GM12875 (cell line): ENCODE measurements at regions not wholly inside any gene's neighbourhood (a gene's known extent, or its start where the extent isn't known, plus 50 kb on each side); places are given as distances from the start of the nearest gene placed in this dataset.
"Not testable (repeated sequence)": the region's sequence is repeated elsewhere in the genome, so short reads cannot be mapped to it uniquely, and the experiment has no call there.

Experiments used
- H3K4me3 ChIP-seq: one replicate; pipeline ENCODE4 v1.5.1; 2011; ENCODE audit warnings: low read depth, low read length, control low read depth
- CTCF ChIP-seq: IDR thresholded peaks from 2 replicates; pipeline ENCODE4 v1.5.1; 2011; ENCODE audit warnings: low read depth, mild to moderate bottlenecking, control low read depth, inconsistent platforms, low read length, moderate library complexity, borderline replicate concordance; ENCODE audit not compliant: insufficient read depth

GRCh38 chr6:85751374-85752055 is 108.8 kb upstream of the SYNCRIP start:
- no peak for TF ChIP-seq CTCF

GRCh38 chr6:85750146-85750545 is 107.5 kb upstream of the SYNCRIP start:
- not testable (repeated sequence) for H3K4me3 ChIP-seq

More at GRCh38 chr6:85751374-85752055, 108.8 kb upstream of the SYNCRIP start:
- no peak overlapping the region for H3K4me3 ChIP-seq

- no peak overlapping the region for H3K4me3 ChIP-seq
- no peak for TF ChIP-seq CTCF
These were observed 106.5 kb upstream of the SYNCRIP start for GRCh38 chr6:85749236-85749635.

GRCh38 chr6:85747666-85748065 is 105.0 kb upstream of the SYNCRIP start:
- TF ChIP-seq CTCF, result no peak
- no peak overlapping the region for H3K4me3 ChIP-seq

GRCh38 chr6:85747093-85747492 is 104.4 kb upstream of the SYNCRIP start:
- no peak overlapping the region for H3K4me3 ChIP-seq
- TF ChIP-seq CTCF, result no peak

- no peak overlapping the region for H3K4me3 ChIP-seq
- no peak for TF ChIP-seq CTCF
These were observed 101.8 kb upstream of the SYNCRIP start for GRCh38 chr6:85744433-85744970.

- no peak overlapping the region for H3K4me3 ChIP-seq
- TF ChIP-seq CTCF, result no peak
These were observed 83.5 kb upstream of the SYNCRIP start for GRCh38 chr6:85726206-85726605.

- no peak overlapping the region for H3K4me3 ChIP-seq
- no peak for TF ChIP-seq CTCF
These were observed 73.1 kb upstream of the SYNCRIP start for GRCh38 chr6:85715797-85716196.
